GM12874 (cell line): ENCODE measurements at regions not wholly inside any gene's neighbourhood (a gene's known extent, or its start where the extent isn't known, plus 50 kb on each side); places are given as distances from the start of the nearest gene placed in this dataset.

Experiments used
- CTCF ChIP-seq: IDR thresholded peaks from 2 replicates; pipeline ENCODE4 v1.5.1; 2011; ENCODE audit warnings: low read depth, mild to moderate bottlenecking, control low read depth, low read length, moderate library complexity; ENCODE audit not compliant: insufficient read depth

GRCh38 chr2:56940054-56940453 is 756.3 kb downstream of the CCDC85A start:
- TF ChIP-seq CTCF, result no peak

- TF ChIP-seq CTCF, result no peak
These were observed 769.1 kb downstream of the CCDC85A start for GRCh38 chr2:56952871-56953270.

- no peak for TF ChIP-seq CTCF
These were observed 776.8 kb downstream of the CCDC85A start for GRCh38 chr2:56960581-56960980.

- no peak for TF ChIP-seq CTCF
These were observed 778.9 kb downstream of the CCDC85A start for GRCh38 chr2:56962673-56963072.

GRCh38 chr2:56969513-56969912 is 785.7 kb downstream of the CCDC85A start:
- no peak for TF ChIP-seq CTCF

GRCh38 chr2:56971383-56971974 is 787.7 kb downstream of the CCDC85A start:
- TF ChIP-seq CTCF, result no peak

GRCh38 chr2:56981554-56981953 is 797.8 kb downstream of the CCDC85A start:
- TF ChIP-seq CTCF, result no peak
